OCI-LY1 (cell line): ENCODE measurements at regions not wholly inside any gene's neighbourhood (a gene's known extent, or its start where the extent isn't known, plus 50 kb on each side); places are given as distances from the start of the nearest gene placed in this dataset.

Source experiments
- H2AFZ ChIP-seq: fragments of 200-600 bp; sonication (generic), shearing (Covaris generic); 2 replicates; pipeline ENCODE4 v1.6.0; 2014; ENCODE audit warnings: antibody characterized with exemption, mild to moderate bottlenecking, low read length
- H3F3A ChIP-seq: fragments of 200-600 bp; sonication (generic), shearing (Covaris generic); 2 replicates; pipeline ENCODE4 v1.6.0; 2014; ENCODE audit warnings: mild to moderate bottlenecking, antibody characterized with exemption, low read length, moderate library complexity; ENCODE audit not compliant: insufficient read depth
- H3K27ac ChIP-seq: fragments of 200-600 bp; sonication (generic); 2 replicates; pipeline ENCODE4 v1.5.1; 2014; ENCODE audit warnings: low read length, mixed run types, mild to moderate bottlenecking, low read depth; ENCODE audit not compliant: poor library complexity, severe bottlenecking
- H3K27me3 ChIP-seq: fragments of 200-600 bp; sonication (generic); 2 replicates; pipeline ENCODE4 v1.6.0; 2014; ENCODE audit warnings: antibody characterized with exemption, mild to moderate bottlenecking, low read length, moderate library complexity; ENCODE audit not compliant: insufficient read depth
- H3K36me3 ChIP-seq: fragments of 200-600 bp; sonication (generic); 2 replicates; pipeline ENCODE4 v1.6.1; 2014; ENCODE audit warnings: mild to moderate bottlenecking, antibody characterized with exemption, low read length, moderate library complexity, mixed read lengths; ENCODE audit not compliant: insufficient read depth
- H3K4me1 ChIP-seq: fragments of 200-600 bp; sonication (generic); 2 replicates; pipeline ENCODE4 v1.5.1; 2014; ENCODE audit warnings: mild to moderate bottlenecking, low read length, moderate library complexity; ENCODE audit not compliant: insufficient read depth, severe bottlenecking
- H3K4me2 ChIP-seq: fragments of 200-600 bp; sonication (generic), shearing (Covaris generic); 2 replicates; pipeline ENCODE4 v1.6.1; 2014; ENCODE audit warnings: low read length
- H3K4me3 ChIP-seq: fragments of 200-600 bp; sonication (generic); 2 replicates; pipeline ENCODE4 v1.5.1; 2014; ENCODE audit warnings: low read length, low read depth, mild to moderate bottlenecking, mixed read lengths; ENCODE audit not compliant: poor library complexity, severe bottlenecking
- H3K79me2 ChIP-seq: fragments of 200-600 bp; shearing (Covaris generic); 2 replicates; pipeline ENCODE4 v1.6.1; 2016; ENCODE audit warnings: mixed run types, low read length, mixed read lengths; ENCODE audit not compliant: insufficient read depth
- H3K9ac ChIP-seq: fragments of 200-600 bp; sonication (generic), shearing (Covaris generic); 2 replicates; pipeline ENCODE4 v1.6.1; 2014; ENCODE audit warnings: mild to moderate bottlenecking, low read length, mixed read lengths
- H3K9me2 ChIP-seq: fragments of 200-600 bp; sonication (generic), shearing (Covaris generic); 2 replicates; pipeline ENCODE4 v1.6.1; 2014; ENCODE audit warnings: low read depth, mild to moderate bottlenecking, low read length, mixed read lengths
- H3K9me3 ChIP-seq: fragments of 200-600 bp; shearing (Covaris generic); 2 replicates; pipeline ENCODE4 v1.6.1; 2014; ENCODE audit warnings: low read length, mixed read lengths
- H4K20me1 ChIP-seq: fragments of 200-600 bp; sonication (generic), shearing (Covaris generic); 2 replicates; pipeline ENCODE4 v1.6.0; 2016; ENCODE audit warnings: mild to moderate bottlenecking, low read length; ENCODE audit not compliant: insufficient read depth
- CTCF ChIP-seq: fragments of 200-600 bp; sonication (generic), shearing (Covaris generic); IDR thresholded peaks from 2 replicates; pipeline ENCODE4 v1.5.1; 2017; ENCODE audit warnings: mild to moderate bottlenecking, antibody characterized with exemption, low read length, moderate library complexity, mixed read lengths
- EZH2 ChIP-seq: fragments of 200-600 bp; sonication (generic), shearing (Covaris generic); IDR thresholded peaks from 2 replicates; pipeline ENCODE4 v1.8.0; 2017; ENCODE audit warnings: borderline replicate concordance, mixed run types, mild to moderate bottlenecking, antibody characterized with exemption, low read length, moderate library complexity, mixed read lengths

- Histone ChIP-seq H4K20me1 (no peaks in the 10 kb centered on the region), H3K79me2 (no peaks in the 10 kb centered on the region), H3K9me3 (no peaks in the 10 kb centered on the region), H3F3A (no peaks in the 10 kb centered on the region), H3K4me3 (no peak overlapping the region), H3K27me3 (no peaks in the 10 kb centered on the region), H2AFZ (no peak overlapping the region), H3K27ac (no peak overlapping the region), H3K4me2 (no peak overlapping the region), H3K36me3 (no peaks in the 10 kb centered on the region), H3K9ac (no peak overlapping the region), H3K9me2 (no peaks in the 10 kb centered on the region), H3K4me1 (no peaks in the 10 kb centered on the region)
- TF ChIP-seq EZH2 (no peak), CTCF (no peak)
These were observed 230.5 kb upstream of the LCORL start for GRCh38 chr4:18252052-18252451.

DNA sequence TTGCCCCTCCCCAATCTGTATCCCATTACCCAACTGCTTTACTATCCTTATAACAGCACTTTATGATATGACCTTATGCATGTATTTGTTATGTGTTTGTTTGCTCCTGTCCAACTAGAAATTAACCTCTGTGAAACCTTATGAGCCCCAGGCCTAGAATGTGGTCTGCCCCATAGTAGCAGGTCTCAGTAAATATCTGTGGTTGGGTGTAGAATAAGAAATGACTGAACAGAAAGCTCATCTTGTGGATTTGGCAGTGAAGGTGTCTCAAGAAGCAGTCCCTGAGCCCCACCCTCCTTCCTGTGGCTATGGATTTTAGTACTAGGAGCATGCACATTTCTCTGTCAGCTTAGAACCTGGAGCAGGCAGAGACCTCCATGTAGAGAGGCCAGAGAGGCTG lies 229.0 kb upstream of the LCORL start:
- no peaks in the 10 kb centered on the region for H3K36me3 ChIP-seq
- H3K79me2 ChIP-seq = no peaks in the 10 kb centered on the region
- no peak for TF ChIP-seq CTCF
- no peak for TF ChIP-seq EZH2
- H3K9ac ChIP-seq = no peak overlapping the region
- H3K4me1 ChIP-seq = no peaks in the 10 kb centered on the region
- no peak overlapping the region for H2AFZ ChIP-seq
- no peak overlapping the region for H3K4me3 ChIP-seq
- H3K4me2 ChIP-seq = no peak overlapping the region
- no peaks in the 10 kb centered on the region for H3F3A ChIP-seq
- no peaks in the 10 kb centered on the region for H3K9me3 ChIP-seq
- no peaks in the 10 kb centered on the region for H3K27me3 ChIP-seq
- H4K20me1 ChIP-seq = no peaks in the 10 kb centered on the region
- H3K9me2 ChIP-seq = no peaks in the 10 kb centered on the region
- H3K27ac ChIP-seq = no peak overlapping the region

GRCh38 chr4:18248611-18249010 lies 227.1 kb upstream of the LCORL start:
- H2AFZ ChIP-seq = no peak overlapping the region
- no peak for TF ChIP-seq CTCF
- no peak for TF ChIP-seq EZH2
- no peak overlapping the region for H3K4me3 ChIP-seq

More at GRCh38 chr4:18248611-18249010, 227.1 kb upstream of the LCORL start:
- no peaks in the 10 kb centered on the region for H3K36me3 ChIP-seq
- no peaks in the 10 kb centered on the region for H4K20me1 ChIP-seq
- no peaks in the 10 kb centered on the region for H3K27me3 ChIP-seq
- no peaks in the 10 kb centered on the region for H3K79me2 ChIP-seq
- no peaks in the 10 kb centered on the region for H3K9me3 ChIP-seq
- H3K4me2 ChIP-seq = no peak overlapping the region
- H3F3A ChIP-seq = no peaks in the 10 kb centered on the region
- H3K9me2 ChIP-seq = no peaks in the 10 kb centered on the region
- H3K9ac ChIP-seq = no peak overlapping the region
- no peaks in the 10 kb centered on the region for H3K4me1 ChIP-seq
- no peak overlapping the region for H3K27ac ChIP-seq
